Body of pancreas (tissue), 4 donors: ENCODE measurements at regions not wholly inside any gene's neighbourhood (a gene's known extent, or its start where the extent isn't known, plus 50 kb on each side); places are given as distances from the start of the nearest gene placed in this dataset.

ENCODE experiments used
- POLR2A ChIP-seq, 3 donors: fragments of 450-650 bp; IDR thresholded peaks; one replicate each; pipeline ENCODE4 v1.6.1; 2016; ENCODE audit warnings: antibody characterized with exemption in 3 of 3, mild to moderate bottlenecking in 2 of 3
- TF ChIP-seq, protein P1 (sequence below), 7 experiments: fragments of 450-650 bp in 4 of 7; fragments of 200-600 bp in 3 of 7; sonication (generic) in 3 of 7; IDR thresholded peaks; one replicate each; pipeline ENCODE4 v1.5.1; 2016 to 2019; ENCODE audit warnings: antibody characterized with exemption in 7 of 7

DNA sequence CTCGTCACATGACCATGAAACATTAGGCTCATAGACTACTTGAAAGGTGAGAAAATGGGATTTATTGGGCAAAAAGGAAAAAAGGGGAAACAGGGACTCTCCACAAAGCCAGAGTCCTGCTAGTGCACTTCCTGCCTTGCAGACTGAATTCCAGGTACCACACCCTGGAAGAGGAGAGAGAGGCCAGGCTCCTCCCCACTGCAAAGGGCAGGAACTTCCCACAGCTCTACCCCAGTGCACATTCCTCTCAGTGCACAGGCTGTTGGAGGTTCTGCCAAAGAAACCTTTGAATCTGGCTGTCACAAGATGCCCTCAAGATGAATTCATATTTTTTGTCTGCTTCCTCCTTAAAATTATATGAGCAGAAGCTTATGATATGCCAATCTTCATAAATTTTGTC, 920.4 kb upstream of the GJE1 start:
- TF ChIP-seq, protein P1, sequence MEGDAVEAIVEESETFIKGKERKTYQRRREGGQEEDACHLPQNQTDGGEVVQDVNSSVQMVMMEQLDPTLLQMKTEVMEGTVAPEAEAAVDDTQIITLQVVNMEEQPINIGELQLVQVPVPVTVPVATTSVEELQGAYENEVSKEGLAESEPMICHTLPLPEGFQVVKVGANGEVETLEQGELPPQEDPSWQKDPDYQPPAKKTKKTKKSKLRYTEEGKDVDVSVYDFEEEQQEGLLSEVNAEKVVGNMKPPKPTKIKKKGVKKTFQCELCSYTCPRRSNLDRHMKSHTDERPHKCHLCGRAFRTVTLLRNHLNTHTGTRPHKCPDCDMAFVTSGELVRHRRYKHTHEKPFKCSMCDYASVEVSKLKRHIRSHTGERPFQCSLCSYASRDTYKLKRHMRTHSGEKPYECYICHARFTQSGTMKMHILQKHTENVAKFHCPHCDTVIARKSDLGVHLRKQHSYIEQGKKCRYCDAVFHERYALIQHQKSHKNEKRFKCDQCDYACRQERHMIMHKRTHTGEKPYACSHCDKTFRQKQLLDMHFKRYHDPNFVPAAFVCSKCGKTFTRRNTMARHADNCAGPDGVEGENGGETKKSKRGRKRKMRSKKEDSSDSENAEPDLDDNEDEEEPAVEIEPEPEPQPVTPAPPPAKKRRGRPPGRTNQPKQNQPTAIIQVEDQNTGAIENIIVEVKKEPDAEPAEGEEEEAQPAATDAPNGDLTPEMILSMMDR (IDR thresholded peaks at IDR 0.05) = no peak
- TF ChIP-seq POLR2A (IDR thresholded peaks at IDR 0.05) = no peak
